SKM-1 (cell line): ENCODE measurements at regions not wholly inside any gene's neighbourhood (a gene's known extent, or its start where the extent isn't known, plus 50 kb on each side); places are given as distances from the start of the nearest gene placed in this dataset.
"Not testable (repeated sequence)": the region's sequence is repeated elsewhere in the genome, so short reads cannot be mapped to it uniquely, and the experiment has no call there.

Source experiments
- DNase-seq: peaks from one replicate; lab custom pipeline; 2025; ENCODE audit not compliant: unreplicated experiment; lab: John Stamatoyannopoulos, UW

- peak; percentile 54 for DNase-seq
These were observed 500.0 kb upstream of the C9orf72 start for GRCh38 chr9:28073270-28073669.

DNA sequence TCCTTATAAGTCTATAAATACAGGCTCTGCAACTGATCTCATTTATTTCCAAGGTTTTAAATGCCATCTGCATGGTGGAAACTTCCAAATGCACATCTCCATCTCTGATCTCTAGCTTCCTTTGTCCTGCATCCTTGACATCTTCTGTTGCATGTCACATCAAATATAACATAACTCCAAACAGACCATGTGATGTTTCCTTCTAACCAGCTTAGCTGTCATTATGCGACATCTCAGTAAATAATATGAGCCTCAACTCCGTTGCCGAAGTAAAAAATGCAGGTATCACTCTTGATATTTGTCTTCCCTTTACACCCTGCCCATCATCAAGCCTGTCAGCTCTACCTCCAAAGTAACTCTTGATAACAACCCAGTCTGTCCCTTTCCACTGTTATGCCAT is 506.4 kb upstream of the C9orf72 start:
- no peak for DNase-seq

GRCh38 chr9:28082671-28083070 is 509.4 kb upstream of the C9orf72 start:
- no peak for DNase-seq

- DNase-seq, result no peak
These were observed 513.6 kb upstream of the C9orf72 start for GRCh38 chr9:28086881-28087280.

- DNase-seq, result no peak
These were observed 520.0 kb upstream of the C9orf72 start for GRCh38 chr9:28092981-28093936.

GRCh38 chr9:28101509-28101908 is 528.2 kb upstream of the C9orf72 start:
- DNase-seq, result no peak

DNA sequence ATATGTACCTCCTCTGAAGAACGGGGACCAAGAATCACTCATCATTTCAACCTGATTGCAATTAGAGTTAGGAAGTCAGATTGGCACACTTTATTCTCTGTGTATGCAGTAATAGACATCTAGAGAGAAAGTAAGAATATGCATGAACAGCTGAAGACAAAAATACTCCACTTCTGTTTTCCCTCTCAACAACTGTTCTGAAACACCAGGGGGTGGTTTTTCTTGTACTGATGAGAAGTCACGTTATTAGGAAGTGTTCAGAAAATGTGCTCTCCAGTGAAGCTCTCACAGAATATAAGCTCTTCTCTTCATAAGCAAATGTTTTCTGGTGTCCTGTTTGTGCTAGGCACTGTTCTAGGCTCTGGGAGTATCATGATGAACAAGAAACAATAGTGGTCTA is 531.7 kb upstream of the C9orf72 start:
- no peak for DNase-seq

GRCh38 chr9:28120184-28120583 is 546.9 kb upstream of the C9orf72 start:
- no peak for DNase-seq

- no peak for DNase-seq
These were observed 547.3 kb upstream of the C9orf72 start for GRCh38 chr9:28120626-28121025.

- DNase-seq, result no peak
These were observed 548.1 kb upstream of the C9orf72 start for GRCh38 chr9:28121366-28121765.

- DNase-seq, result no peak
These were observed 551.6 kb upstream of the C9orf72 start for GRCh38 chr9:28124917-28125316.

DNA sequence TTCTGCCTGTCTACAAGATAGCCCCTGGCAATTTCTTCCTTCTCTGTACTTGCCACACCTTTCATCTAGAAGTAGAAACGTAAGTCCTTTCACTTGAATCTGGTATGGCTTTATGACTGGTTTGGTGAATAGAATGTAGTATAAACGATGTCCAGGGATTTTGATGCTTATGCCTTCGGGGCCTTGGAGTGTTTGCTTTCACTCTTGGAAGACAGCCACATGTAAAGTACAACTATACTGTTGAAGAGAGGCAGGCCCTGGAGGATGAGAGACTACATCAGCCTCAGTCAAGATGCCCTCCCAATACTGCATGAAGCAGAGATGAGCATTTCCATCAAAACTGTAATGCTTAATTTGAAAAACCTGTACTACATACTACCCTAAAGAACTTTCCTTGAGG is 553.8 kb upstream of the C9orf72 start:
- no peak for DNase-seq

DNA sequence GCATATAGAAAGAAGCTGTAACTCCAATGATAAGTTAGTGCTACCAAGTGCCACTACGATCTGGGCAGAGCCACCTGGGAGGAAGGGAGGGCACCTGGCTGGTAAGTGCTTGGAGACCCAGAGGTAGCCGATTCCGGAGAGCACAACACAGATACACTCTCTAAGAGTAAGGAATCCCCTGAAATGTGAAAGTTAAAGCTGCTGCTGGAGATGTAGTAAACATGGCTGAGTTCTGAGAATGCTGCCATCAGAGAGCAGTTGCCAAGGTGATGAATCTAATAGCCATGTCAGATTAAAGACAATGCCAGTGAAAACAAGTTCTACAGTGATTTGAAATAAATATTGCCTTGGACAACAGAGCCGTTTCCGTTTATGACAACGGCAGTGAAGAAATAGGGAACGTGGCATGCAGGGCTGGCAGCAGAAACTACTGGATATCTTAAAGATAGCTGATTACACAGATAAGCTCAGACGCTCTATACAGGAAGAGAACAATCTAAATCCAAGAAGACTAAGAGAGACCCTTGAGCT is 561.2 kb upstream of the C9orf72 start:
- DNase-seq, result no peak

DNA sequence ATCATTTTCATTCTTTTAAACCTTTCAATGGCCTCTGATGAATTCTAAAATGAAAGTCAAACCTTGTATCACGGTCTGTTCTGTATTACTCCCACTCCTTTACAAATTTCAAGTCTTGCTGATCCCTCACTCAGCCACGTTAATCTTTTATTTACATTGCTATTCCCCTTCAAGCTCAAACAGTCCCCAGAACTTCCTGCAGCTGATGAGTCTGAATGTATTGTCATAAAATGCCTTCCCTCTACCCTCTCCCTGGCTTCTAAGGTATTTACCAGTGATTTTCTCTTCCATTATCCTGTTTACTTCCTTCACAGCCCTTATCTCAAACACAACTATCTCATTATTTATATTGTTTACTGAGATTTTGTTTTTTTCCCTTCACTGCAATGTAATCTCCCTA is 562.3 kb upstream of the C9orf72 start:
- no peak for DNase-seq

DNA sequence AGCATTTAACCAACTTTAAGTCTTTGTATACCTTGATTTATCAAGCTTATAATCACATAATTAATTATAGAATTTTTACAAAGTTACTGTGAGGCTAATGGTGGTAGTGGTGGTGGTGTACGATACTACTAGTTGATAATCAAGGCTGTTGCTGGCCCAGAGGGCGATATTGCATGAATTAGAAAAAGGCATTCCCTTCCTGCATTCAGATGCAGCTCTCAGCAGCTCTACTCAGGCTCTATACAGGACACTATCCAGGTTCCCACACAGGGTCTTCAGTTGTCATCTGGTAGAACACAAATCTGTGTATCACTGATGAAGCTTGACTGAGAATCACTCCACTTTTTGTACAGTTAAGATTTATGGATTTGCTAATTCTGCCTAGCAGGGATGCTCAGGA is 562.8 kb upstream of the C9orf72 start:
- no peak for DNase-seq

GRCh38 chr9:28147430-28147829 is 574.1 kb upstream of the C9orf72 start:
- DNase-seq, result not testable (repeated sequence)

GRCh38 chr9:28147923-28148597 is 574.8 kb upstream of the C9orf72 start:
- DNase-seq, result not testable (repeated sequence)

- not testable (repeated sequence) for DNase-seq
These were observed 576.2 kb upstream of the C9orf72 start for GRCh38 chr9:28149361-28150050.

DNA sequence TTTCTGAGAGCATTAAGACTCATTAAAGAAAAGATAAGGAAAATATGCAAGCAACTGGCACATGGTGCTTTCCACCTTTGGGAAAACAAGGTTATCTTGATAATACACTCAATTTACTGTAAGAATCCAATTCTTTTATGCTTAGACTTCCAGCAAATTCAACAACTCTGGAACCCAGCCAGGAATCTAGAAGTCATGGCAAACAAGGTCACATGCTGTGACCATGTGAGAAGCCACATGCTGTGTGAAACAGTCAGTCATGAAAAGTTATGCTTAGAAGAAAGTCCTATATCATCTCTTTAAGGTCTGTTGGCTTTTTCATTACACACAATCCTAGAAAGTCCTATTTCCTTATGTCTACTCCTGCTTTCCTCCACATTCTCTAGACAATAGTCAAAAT is 581.8 kb upstream of the C9orf72 start:
- no peak for DNase-seq

DNA sequence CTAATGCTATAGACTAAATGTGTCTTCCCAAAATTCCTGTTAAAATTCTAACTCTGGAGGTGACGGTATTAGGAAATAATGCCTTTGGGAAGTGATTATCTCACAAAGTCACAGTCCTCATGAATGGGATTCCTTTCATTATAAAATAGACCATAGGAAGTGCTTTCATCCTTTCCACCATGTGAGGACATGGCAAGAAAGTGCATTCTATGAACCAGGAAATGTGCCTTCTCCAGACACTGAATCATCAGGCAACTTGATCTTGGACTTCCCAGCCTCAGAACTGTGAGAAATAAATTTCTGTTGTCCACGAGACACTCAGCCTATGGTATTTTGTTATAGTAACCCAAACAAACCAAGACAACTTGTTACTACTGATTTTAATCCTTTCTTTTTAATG is 582.4 kb upstream of the C9orf72 start:
- no peak for DNase-seq

DNA sequence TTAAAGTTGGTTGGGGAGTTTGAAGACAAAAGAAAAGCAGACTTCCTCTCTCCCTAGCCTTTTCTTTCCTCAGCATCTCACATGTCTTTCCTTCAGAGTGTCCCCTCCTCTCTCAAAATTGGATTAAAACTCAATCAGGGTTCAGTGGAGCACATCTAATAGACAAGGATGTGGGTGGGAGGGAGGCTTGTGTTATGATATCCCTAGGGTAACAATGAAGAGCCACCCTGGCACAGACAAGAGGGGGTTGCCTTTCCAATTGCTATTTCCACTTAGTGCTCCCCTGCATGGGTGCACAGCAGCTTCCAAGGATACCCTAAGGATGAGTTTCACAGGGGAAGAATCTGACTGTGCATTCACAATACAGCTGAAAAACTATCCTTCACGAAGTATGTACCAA is 585.2 kb upstream of the C9orf72 start:
- DNase-seq, result no peak
